ENCODE measurements at regions not wholly inside any gene's neighbourhood (a gene's known extent, or its start where the extent isn't known, plus 50 kb on each side); places are given as distances from the start of the nearest gene placed in this dataset.

GRCh38 chr13:34391076-34391475, 551.0 kb upstream of the NBEA start:
- TF ChIP-seq MAX (IDR thresholded peaks at IDR 0.05; ENCODE audit: insufficient read depth, insufficient read length): no peak
- TF ChIP-seq CTCF (IDR thresholded peaks at IDR 0.05; ENCODE audit: extremely low read depth in 1 of 2, insufficient read depth in 1 of 2, low read depth in 1 of 2, low read length in 2 of 2): no peak
- no peak for TF ChIP-seq POLR2A (IDR thresholded peaks at IDR 0.05; ENCODE audit: low read depth, low read length)
